ENCODE measurements at regions not wholly inside any gene's neighbourhood (a gene's known extent, or its start where the extent isn't known, plus 50 kb on each side); places are given as distances from the start of the nearest gene placed in this dataset.
"Not testable (repeated sequence)": the region's sequence is repeated elsewhere in the genome, so short reads cannot be mapped to it uniquely, and the experiment has no call there.

GRCh38 chr6:74070091-74070490 lies 374.1 kb downstream of the CD109 start:
- peak; percentile 45 for DNase-seq

GRCh38 chr6:74069089-74069581 lies 373.1 kb downstream of the CD109 start:
- DNase-seq = peak; percentile 37

GRCh38 chr6:74066168-74066871 lies 370.3 kb downstream of the CD109 start:
- peak; percentile 21 for DNase-seq

GRCh38 chr6:74065705-74066104 lies 369.7 kb downstream of the CD109 start:
- DNase-seq = no peak

- no peak for DNase-seq
Observed at GRCh38 chr6:74063391-74063790, 367.4 kb downstream of the CD109 start.

- no peak for DNase-seq
Observed at GRCh38 chr6:74061201-74061600, 365.2 kb downstream of the CD109 start.

- no peak for DNase-seq
Observed at GRCh38 chr6:74060354-74060753, 364.4 kb downstream of the CD109 start.

- DNase-seq = no peak
Observed at GRCh38 chr6:74058606-74059005, 362.6 kb downstream of the CD109 start.

GRCh38 chr6:74057326-74057725 lies 361.3 kb downstream of the CD109 start:
- no peak for DNase-seq

GRCh38 chr6:74054190-74054589 lies 358.2 kb downstream of the CD109 start:
- DNase-seq = no peak

GRCh38 chr6:74050921-74051320 lies 354.9 kb downstream of the CD109 start:
- DNase-seq = no peak

- no peak for DNase-seq
Observed at GRCh38 chr6:74048387-74048786, 352.4 kb downstream of the CD109 start.

GRCh38 chr6:74044417-74045096 lies 348.6 kb downstream of the CD109 start:
- peak; percentile 25 for DNase-seq

GRCh38 chr6:74041420-74041819 lies 345.4 kb downstream of the CD109 start:
- DNase-seq = no peak

GRCh38 chr6:74018825-74019224 lies 322.8 kb downstream of the CD109 start:
- peak; percentile 4 for DNase-seq

GRCh38 chr6:74015427-74015826 lies 319.4 kb downstream of the CD109 start:
- DNase-seq = no peak

GRCh38 chr6:74000666-74001490 lies 304.9 kb downstream of the CD109 start:
- peak; percentile 20 for DNase-seq

- DNase-seq = not testable (repeated sequence)
Observed at GRCh38 chr6:73990609-73991238, 294.7 kb downstream of the CD109 start.

- DNase-seq = no peak
Observed at GRCh38 chr6:73989428-73989827, 293.4 kb downstream of the CD109 start.

- DNase-seq = peak; percentile 54
Observed at GRCh38 chr6:73985891-73986290, 289.9 kb downstream of the CD109 start.

GRCh38 chr6:73984571-73985210 lies 288.7 kb downstream of the CD109 start:
- no peak for DNase-seq

GRCh38 chr6:73983367-73983766 lies 287.4 kb downstream of the CD109 start:
- DNase-seq = peak; percentile 82
